Bronchial epithelial cell (primary cell): ENCODE measurements at regions not wholly inside any gene's neighbourhood (a gene's known extent, or its start where the extent isn't known, plus 50 kb on each side); places are given as distances from the start of the nearest gene placed in this dataset.

Experiments used
- DNase-seq: peaks from one replicate; pipeline ENCODE4 v3.0.0-alpha.2; 2010; ENCODE audit warnings: low read depth
- FAIRE-seq: peaks from 2 replicates; lab custom pipeline; 2011; peaks lifted over from hg19 to GRCh38; lab: Jason Lieb, UNC
- H3K27me3 ChIP-seq: 2 replicates; pipeline ENCODE4 v1.5.1; 2011; ENCODE audit warnings: low read length; ENCODE audit not compliant: control insufficient read depth, insufficient read depth
- H3K36me3 ChIP-seq: 2 replicates; pipeline ENCODE4 v1.5.1; 2011; ENCODE audit warnings: low read length; ENCODE audit not compliant: control insufficient read depth, insufficient read depth
- H3K4me3 ChIP-seq: 2 replicates; pipeline ENCODE4 v1.5.1; 2011; ENCODE audit warnings: mild to moderate bottlenecking, low read depth, low read length, control low read depth
- CTCF ChIP-seq: IDR thresholded peaks from 2 replicates; pipeline ENCODE4 v1.5.1; 2011; ENCODE audit warnings: mild to moderate bottlenecking, moderate library complexity, low read length, control low read depth, inconsistent platforms; ENCODE audit not compliant: insufficient read depth, severe bottlenecking

GRCh38 chr11:42837994-42838393 is 473.8 kb upstream of the API5 start:
- no peak for FAIRE-seq
- Histone ChIP-seq H3K27me3 (no peaks in the 10 kb centered on the region), H3K36me3 (no peaks in the 10 kb centered on the region), H3K4me3 (no peak overlapping the region)
- no peak for TF ChIP-seq CTCF
- no peak for DNase-seq

- no peaks in the 10 kb centered on the region for H3K36me3 ChIP-seq
- DNase-seq, result no peak
- no peaks in the 10 kb centered on the region for H3K27me3 ChIP-seq
- TF ChIP-seq CTCF, result no peak
- no peak for FAIRE-seq
- H3K4me3 ChIP-seq, result no peak overlapping the region
These were observed 471.5 kb upstream of the API5 start for GRCh38 chr11:42840176-42840829.

GRCh38 chr11:42840860-42841259 is 470.9 kb upstream of the API5 start:
- H3K36me3 ChIP-seq, result no peaks in the 10 kb centered on the region
- no peaks in the 10 kb centered on the region for H3K27me3 ChIP-seq
- TF ChIP-seq CTCF, result no peak
- no peak overlapping the region for H3K4me3 ChIP-seq
- DNase-seq, result no peak
- no peak for FAIRE-seq

GRCh38 chr11:42841556-42841955 is 470.2 kb upstream of the API5 start:
- FAIRE-seq (no peak), DNase-seq (no peak)
- Histone ChIP-seq H3K36me3 (no peaks in the 10 kb centered on the region), H3K27me3 (no peaks in the 10 kb centered on the region), H3K4me3 (no peak overlapping the region)
- TF ChIP-seq CTCF, result no peak

- FAIRE-seq (no peak), DNase-seq (no peak)
- TF ChIP-seq CTCF, result no peak
- Histone ChIP-seq H3K36me3 (no peaks in the 10 kb centered on the region), H3K27me3 (no peaks in the 10 kb centered on the region), H3K4me3 (no peak overlapping the region)
These were observed 462.4 kb upstream of the API5 start for GRCh38 chr11:42849362-42849761.

- Histone ChIP-seq H3K27me3 (no peaks in the 10 kb centered on the region), H3K4me3 (no peak overlapping the region), H3K36me3 (no peaks in the 10 kb centered on the region)
- TF ChIP-seq CTCF, result no peak
- DNase-seq (no peak), FAIRE-seq (no peak)
These were observed 454.5 kb upstream of the API5 start for GRCh38 chr11:42857344-42857743.
